Head of caudate nucleus (tissue), 42 donors: ENCODE measurements at regions not wholly inside any gene's neighbourhood (a gene's known extent, or its start where the extent isn't known, plus 50 kb on each side); places are given as distances from the start of the nearest gene placed in this dataset.

Experiments
- DNase-seq, 42 donors: peaks; one replicate each; pipeline versions ENCODE4 v3.0.0 to v3.0.0-alpha.2; 2020 to 2021; ENCODE audit warnings: mixed read lengths in 7 of 42
- intact Hi-C: fragments of 100-400 bp; cut with DNase I; formaldehyde crosslinking; loops from one replicate; pipeline ENCODE4 v1.15.0; 2022

DNA sequence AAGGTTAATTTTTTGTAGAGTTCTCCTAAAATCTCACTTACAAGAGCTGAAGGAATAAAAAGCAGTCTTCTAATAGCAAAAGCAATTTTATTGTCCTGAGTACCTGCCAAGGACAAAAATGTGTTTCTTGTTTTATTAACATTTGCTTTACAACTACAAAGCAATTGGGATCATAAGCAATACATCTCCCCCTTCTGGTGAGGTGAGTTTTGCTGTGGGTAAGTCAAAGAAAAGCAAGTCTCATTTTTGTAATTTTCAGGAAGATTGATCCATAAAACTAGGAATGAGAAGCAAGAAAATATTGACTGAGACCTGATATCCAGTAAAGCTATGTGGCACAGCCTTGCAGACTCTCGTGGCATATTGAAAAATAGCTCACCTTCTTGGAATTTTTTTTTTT lies 2162.7 kb downstream of the NCAM2 start:
- intact Hi-C loops = no loop called here

DNA sequence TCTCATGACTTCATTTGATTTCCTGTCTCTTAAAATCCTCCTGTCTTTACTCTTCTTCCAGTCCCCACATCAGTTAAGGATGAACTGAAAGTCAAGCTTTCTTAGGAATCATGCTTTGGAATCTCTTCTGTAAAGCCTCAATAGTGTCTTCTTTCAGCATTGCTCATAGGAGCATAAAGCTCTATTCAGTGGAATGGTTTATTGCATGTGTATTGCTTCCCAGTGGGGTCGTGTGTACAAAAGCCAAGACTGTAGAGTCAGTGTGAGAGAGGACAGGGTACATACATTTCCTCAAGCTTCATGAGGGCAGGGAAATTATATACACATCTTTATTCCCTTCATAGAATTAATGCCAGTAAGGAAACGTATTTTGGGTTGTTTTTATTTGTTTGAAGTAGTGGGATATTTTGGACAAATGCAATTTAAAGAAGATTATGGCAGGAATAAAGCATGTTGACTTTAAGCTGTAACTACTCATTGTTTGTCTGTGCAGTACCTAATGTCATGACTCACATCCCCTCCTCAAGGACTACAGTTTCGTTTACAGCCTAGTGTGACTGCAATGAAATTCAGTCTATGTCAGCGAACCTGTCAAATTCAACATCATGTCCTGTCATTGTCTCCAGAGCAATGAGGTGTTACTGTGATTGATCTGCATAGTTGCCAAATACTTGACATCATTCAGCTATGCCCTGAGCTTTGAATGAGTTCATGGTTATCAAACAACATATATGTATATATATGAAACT lies 2164.2 kb downstream of the NCAM2 start:
- DNase-seq = no peak
- intact Hi-C loops = no loop called here

More for the DNA sequence above, 2162.7 kb downstream of the NCAM2 start:
- no peak for DNase-seq
